Gastrocnemius medialis (tissue), 4 donors: ENCODE measurements at regions not wholly inside any gene's neighbourhood (a gene's known extent, or its start where the extent isn't known, plus 50 kb on each side); places are given as distances from the start of the nearest gene placed in this dataset.

ENCODE experiments used
- ATAC-seq, 2 donors: fragments of 150-250 bp; one replicate each; pipeline ENCODE4 v1.9.1; 2016
- DNase-seq, 2 donors: peaks; one replicate each; pipeline ENCODE4 v3.0.0-alpha.2; 2019
- H3K27ac ChIP-seq, 4 donors: fragments of 200-600 bp; sonication (generic); 1 replicate in 1 of 4; 2 replicates in 3 of 4; pipeline ENCODE4 v1.5.1; 2016 to 2018; ENCODE audit warnings: mild to moderate bottlenecking in 2 of 4, moderate library complexity in 1 of 4
- H3K27me3 ChIP-seq, 3 donors: fragments of 200-600 bp; sonication (generic) in 2 of 3; 1 replicate in 1 of 3; 2 replicates in 2 of 3; pipeline versions ENCODE4 v1.5.1 to v1.6.0; 2016 to 2019; ENCODE audit warnings: mild to moderate bottlenecking in 1 of 3, moderate library complexity in 1 of 3
- H3K36me3 ChIP-seq, 2 donors: fragments of 200-600 bp; sonication (generic) in 1 of 2; one replicate each; pipeline ENCODE4 v1.5.1; 2017 to 2018
- H3K4me1 ChIP-seq, 2 donors: fragments of 200-600 bp; sonication (generic) in 1 of 2; one replicate each; pipeline ENCODE4 v1.5.1; 2016 to 2017; ENCODE audit warnings: mild to moderate bottlenecking in 2 of 2
- H3K4me3 ChIP-seq, 4 donors: fragments of 200-600 bp; sonication (generic) in 3 of 4; 1 replicate in 1 of 4; 2 replicates in 3 of 4; pipeline ENCODE4 v1.5.1; 2016 to 2019; ENCODE audit warnings: mild to moderate bottlenecking in 2 of 4
- H3K9me3 ChIP-seq, 3 donors: fragments of 200-600 bp; sonication (generic) in 2 of 3; 1 replicate in 1 of 3; 2 replicates in 2 of 3; pipeline ENCODE4 v1.5.1; 2016 to 2019
- POLR2A ChIP-seq, 2 donors: fragments of 450-650 bp; IDR thresholded peaks; one replicate each; pipeline ENCODE4 v1.6.1; 2017; ENCODE audit warnings: antibody characterized with exemption in 2 of 2, mild to moderate bottlenecking in 2 of 2, moderate library complexity in 2 of 2
- in situ Hi-C, 4 donors: fragments of 200-750 bp; cut with MboI; loops; one replicate each; pipeline versions ENCODE4 v1.15.0 to v1.8.0; 2017; ENCODE audit warnings: low sequenced_read_pairs in 4 of 4
- intact Hi-C: fragments of 100-400 bp; cut with DNase I; formaldehyde crosslinking; loops from one replicate; pipeline ENCODE4 v1.15.1; 2023; ENCODE audit warnings: low total_unique reads
- TF ChIP-seq, protein P1 (sequence below), 5 experiments: fragments of 450-650 bp in 3 of 5; fragments of 200-600 bp in 2 of 5; sonication (generic) in 2 of 5; IDR thresholded peaks in 4 of 5; conservative IDR thresholded peaks in 1 of 5; 1 replicate in 4 of 5; 2 replicates in 1 of 5; pipeline ENCODE4 v1.5.1; 2016 to 2019; ENCODE audit warnings: antibody characterized with exemption in 5 of 5, mild to moderate bottlenecking in 3 of 5, moderate library complexity in 3 of 5

- H3K4me3 ChIP-seq, result no peak overlapping the region
- in situ Hi-C loops, result loop anchor here (5.0 to 25.0 kb wide), 4 partner anchors 103 to 1106 kb away; no protein-coding TSS in a partner anchor
- H3K9me3 ChIP-seq, result no peaks in the 10 kb centered on the region
These were observed 287.7 kb downstream of the ACTL7B start for GRCh38 chr9:108568093-108568492.

GRCh38 chr9:108567571-108567970 lies 288.2 kb downstream of the ACTL7B start:
- no peaks in the 10 kb centered on the region for H3K9me3 ChIP-seq
- ATAC-seq, result no peak
- H3K36me3 ChIP-seq, result no peaks in the 10 kb centered on the region
- no peak overlapping the region for H3K4me3 ChIP-seq
- TF ChIP-seq, protein P1, sequence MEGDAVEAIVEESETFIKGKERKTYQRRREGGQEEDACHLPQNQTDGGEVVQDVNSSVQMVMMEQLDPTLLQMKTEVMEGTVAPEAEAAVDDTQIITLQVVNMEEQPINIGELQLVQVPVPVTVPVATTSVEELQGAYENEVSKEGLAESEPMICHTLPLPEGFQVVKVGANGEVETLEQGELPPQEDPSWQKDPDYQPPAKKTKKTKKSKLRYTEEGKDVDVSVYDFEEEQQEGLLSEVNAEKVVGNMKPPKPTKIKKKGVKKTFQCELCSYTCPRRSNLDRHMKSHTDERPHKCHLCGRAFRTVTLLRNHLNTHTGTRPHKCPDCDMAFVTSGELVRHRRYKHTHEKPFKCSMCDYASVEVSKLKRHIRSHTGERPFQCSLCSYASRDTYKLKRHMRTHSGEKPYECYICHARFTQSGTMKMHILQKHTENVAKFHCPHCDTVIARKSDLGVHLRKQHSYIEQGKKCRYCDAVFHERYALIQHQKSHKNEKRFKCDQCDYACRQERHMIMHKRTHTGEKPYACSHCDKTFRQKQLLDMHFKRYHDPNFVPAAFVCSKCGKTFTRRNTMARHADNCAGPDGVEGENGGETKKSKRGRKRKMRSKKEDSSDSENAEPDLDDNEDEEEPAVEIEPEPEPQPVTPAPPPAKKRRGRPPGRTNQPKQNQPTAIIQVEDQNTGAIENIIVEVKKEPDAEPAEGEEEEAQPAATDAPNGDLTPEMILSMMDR (IDR thresholded peaks at IDR 0.05 in 4 of 5, conservative IDR thresholded peaks at IDR 0.05 in 1 of 5), result no peak
- no peak for TF ChIP-seq POLR2A (IDR thresholded peaks at IDR 0.05)
- no peaks in the 10 kb centered on the region for H3K27me3 ChIP-seq
- DNase-seq, result no peak
- H3K27ac ChIP-seq, result no peak overlapping the region
- in situ Hi-C loops (loop anchor here (5.0 to 25.0 kb wide), 4 partner anchors 103 to 1105 kb away; no protein-coding TSS in a partner anchor), intact Hi-C loops (loop anchor here (2.0 to 10.0 kb wide), 4 partner anchors 295 to 1145 kb away; partner anchors contain the start of gene KLF4)
- H3K4me1 ChIP-seq, result peaks cover 0 to 23% of the 10 kb centered on the region in 2 donors

More at GRCh38 chr9:108568093-108568492, 287.7 kb downstream of the ACTL7B start:
- Histone ChIP-seq H3K36me3 (no peaks in the 10 kb centered on the region), H3K27ac (no peak overlapping the region), H3K4me1 (peaks cover 0 to 23% of the 10 kb centered on the region in 2 donors), H3K27me3 (no peaks in the 10 kb centered on the region)
- intact Hi-C loops, result loop anchor here (5.0 to 10.0 kb wide), 3 partner anchors 296 to 1081 kb away; partner anchors contain the start of gene KLF4
- ATAC-seq, result peak in 1 of 2 donors; percentile 71
- no peak for TF ChIP-seq POLR2A (IDR thresholded peaks at IDR 0.05)
- TF ChIP-seq, protein P1 (IDR thresholded peaks at IDR 0.05 in 4 of 5, conservative IDR thresholded peaks at IDR 0.05 in 1 of 5), result no peak
- no peak for DNase-seq

- no peaks in the 10 kb centered on the region for H3K9me3 ChIP-seq
- H3K27me3 ChIP-seq, result no peaks in the 10 kb centered on the region
- ATAC-seq (peak; percentile 87 to 93), DNase-seq (peak in 1 of 2 donors; percentile 42)
- H3K36me3 ChIP-seq, result no peaks in the 10 kb centered on the region
- in situ Hi-C loops (loop anchor here (5.0 to 25.0 kb wide), 4 partner anchors 101 to 1104 kb away; no protein-coding TSS in a partner anchor), intact Hi-C loops (loop anchor here (1.0 to 10.0 kb wide), 8 partner anchors 93 to 1143 kb away; partner anchors contain the start of gene KLF4)
- TF ChIP-seq, protein P1 (IDR thresholded peaks at IDR 0.05 in 4 of 5, conservative IDR thresholded peaks at IDR 0.05 in 1 of 5), result peak; percentile 84 to 91 (median 87)
- no peak for TF ChIP-seq POLR2A (IDR thresholded peaks at IDR 0.05)
- H3K27ac ChIP-seq, result no peak overlapping the region
- H3K4me1 ChIP-seq, result peaks cover 0 to 23% of the 10 kb centered on the region in 2 donors
- H3K4me3 ChIP-seq, result no peak overlapping the region
These were observed 290.0 kb downstream of the ACTL7B start for GRCh38 chr9:108565651-108566378.

DNA sequence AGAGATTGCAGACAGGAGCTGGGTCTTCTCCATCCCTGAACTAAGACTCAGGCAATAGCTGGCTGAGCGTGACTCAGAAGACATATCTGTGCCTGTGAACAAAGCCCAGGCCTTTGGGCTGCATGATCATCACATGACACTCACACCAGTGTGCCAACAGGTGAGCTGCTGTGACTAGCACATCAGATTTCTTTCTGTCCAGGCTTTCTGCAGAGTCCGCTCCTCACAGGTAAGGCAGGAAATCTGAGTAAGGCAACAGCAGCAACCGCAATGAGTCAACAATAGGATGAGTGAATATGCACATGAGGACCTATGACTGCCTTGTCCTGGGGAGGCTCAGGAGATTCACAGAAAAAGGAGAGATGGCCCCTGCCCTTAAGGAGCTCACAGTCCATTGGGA lies 293.6 kb downstream of the ACTL7B start:
- intact Hi-C loops, result loop anchor here (10.0 kb wide), 1 partner anchor 507 kb away; no protein-coding TSS in a partner anchor
- Histone ChIP-seq H3K9me3 (no peaks in the 10 kb centered on the region), H3K4me3 (no peak overlapping the region), H3K36me3 (no peaks in the 10 kb centered on the region), H3K4me1 (peaks cover 0 to 7% of the 10 kb centered on the region in 2 donors), H3K27me3 (no peaks in the 10 kb centered on the region), H3K27ac (no peak overlapping the region)
- DNase-seq (no peak), ATAC-seq (no peak)
- TF ChIP-seq POLR2A (IDR thresholded peaks at IDR 0.05), result no peak
- TF ChIP-seq, protein P1 (IDR thresholded peaks at IDR 0.05 in 4 of 5, conservative IDR thresholded peaks at IDR 0.05 in 1 of 5), result no peak
- in situ Hi-C loops, result loop anchor here in 3 of 4 donors (10.0 to 25.0 kb wide), 3 partner anchors 97 to 1087 kb away; no protein-coding TSS in a partner anchor
